GM18508 (cell line): ENCODE measurements at regions not wholly inside any gene's neighbourhood (a gene's known extent, or its start where the extent isn't known, plus 50 kb on each side); places are given as distances from the start of the nearest gene placed in this dataset.

Experiments
- ATAC-seq: cut with Tn5 transposase; IDR thresholded peaks from one replicate; pipeline ENCODE4 v1.9.1; 2021; ENCODE audit warnings: moderate number of reproducible peaks; ENCODE audit not compliant: insufficient read depth, unreplicated experiment

- ATAC-seq: no peak
These were observed 1026.7 kb upstream of the ACVR2A start for GRCh38 chr2:146818122-146818521.

- no peak for ATAC-seq
These were observed 1027.2 kb upstream of the ACVR2A start for GRCh38 chr2:146817613-146818012.

- no peak for ATAC-seq
These were observed 1029.9 kb upstream of the ACVR2A start for GRCh38 chr2:146814971-146815370.

- no peak for ATAC-seq
These were observed 1037.2 kb upstream of the ACVR2A start for GRCh38 chr2:146807568-146808168.

- ATAC-seq: no peak
These were observed 1038.3 kb upstream of the ACVR2A start for GRCh38 chr2:146806364-146807005.

GRCh38 chr2:146804288-146804687 lies 1040.5 kb upstream of the ACVR2A start:
- no peak for ATAC-seq

- ATAC-seq: no peak
These were observed 1042.9 kb upstream of the ACVR2A start for GRCh38 chr2:146801886-146802285.

- no peak for ATAC-seq
These were observed 1058.4 kb upstream of the ACVR2A start for GRCh38 chr2:146786396-146786795.

- ATAC-seq: no peak
These were observed 1059.7 kb upstream of the ACVR2A start for GRCh38 chr2:146785101-146785500.

- no peak for ATAC-seq
These were observed 1060.2 kb upstream of the ACVR2A start for GRCh38 chr2:146784602-146785001.

- ATAC-seq: no peak
These were observed 1067.6 kb upstream of the ACVR2A start for GRCh38 chr2:146777181-146777580.

- no peak for ATAC-seq
These were observed 1068.2 kb upstream of the ACVR2A start for GRCh38 chr2:146776596-146776995.

GRCh38 chr2:146771531-146771930 lies 1073.3 kb upstream of the ACVR2A start:
- ATAC-seq: no peak

GRCh38 chr2:146764301-146764700 lies 1080.5 kb upstream of the ACVR2A start:
- ATAC-seq: no peak

- ATAC-seq: no peak
These were observed 1082.0 kb upstream of the ACVR2A start for GRCh38 chr2:146762786-146763185.

- ATAC-seq: no peak
These were observed 1090.2 kb upstream of the ACVR2A start for GRCh38 chr2:146754606-146755005.

GRCh38 chr2:146748046-146748445 lies 1096.8 kb upstream of the ACVR2A start:
- no peak for ATAC-seq

- no peak for ATAC-seq
These were observed 1103.6 kb upstream of the ACVR2A start for GRCh38 chr2:146741260-146741659.

GRCh38 chr2:146734821-146735190 lies 1110.0 kb upstream of the ACVR2A start:
- no peak for ATAC-seq

GRCh38 chr2:146734042-146734820 lies 1110.6 kb upstream of the ACVR2A start:
- peak; percentile 64 for ATAC-seq

- no peak for ATAC-seq
These were observed 1113.9 kb upstream of the ACVR2A start for GRCh38 chr2:146730882-146731281.

GRCh38 chr2:146721486-146721885 lies 1123.3 kb upstream of the ACVR2A start:
- ATAC-seq: no peak
